Cardiac muscle cell (in vitro differentiated cells and primary cell): ENCODE measurements at regions not wholly inside any gene's neighbourhood (a gene's known extent, or its start where the extent isn't known, plus 50 kb on each side); places are given as distances from the start of the nearest gene placed in this dataset.

Experiments
- DNase-seq, 2 donors: peaks; one replicate each; pipeline versions ENCODE4 v3.0.0 to v3.0.0-alpha.2; 2010 to 2017; ENCODE audit warnings: low read depth in 1 of 2, low spot score in 1 of 2
- H3K27ac ChIP-seq: fragments of 200-600 bp; sonication (generic); 2 replicates; pipeline ENCODE4 v1.5.1; 2016
- H3K27me3 ChIP-seq: fragments of 200-600 bp; sonication (generic); 2 replicates; pipeline ENCODE4 v1.6.0; 2016; ENCODE audit warnings: control low read depth
- H3K36me3 ChIP-seq: fragments of 200-600 bp; sonication (generic); 2 replicates; pipeline ENCODE4 v1.5.1; 2016; ENCODE audit warnings: control low read depth
- H3K4me1 ChIP-seq: fragments of 200-600 bp; sonication (generic); 2 replicates; pipeline ENCODE4 v1.8.1; 2017; ENCODE audit warnings: low read depth, mild to moderate bottlenecking, mixed run types
- H3K4me3 ChIP-seq: fragments of 200-600 bp; sonication (generic); 2 replicates; pipeline ENCODE4 v1.5.1; 2016; ENCODE audit warnings: mild to moderate bottlenecking
- H3K9me3 ChIP-seq: fragments of 200-600 bp; sonication (generic); 2 replicates; pipeline ENCODE4 v1.5.1; 2017; ENCODE audit warnings: low read depth, mild to moderate bottlenecking, control low read depth
- TF ChIP-seq, protein P1 (sequence below): IDR thresholded peaks from 2 replicates; pipeline ENCODE4 v1.5.1; 2012; ENCODE audit warnings: low read depth, mild to moderate bottlenecking, low read length

DNA sequence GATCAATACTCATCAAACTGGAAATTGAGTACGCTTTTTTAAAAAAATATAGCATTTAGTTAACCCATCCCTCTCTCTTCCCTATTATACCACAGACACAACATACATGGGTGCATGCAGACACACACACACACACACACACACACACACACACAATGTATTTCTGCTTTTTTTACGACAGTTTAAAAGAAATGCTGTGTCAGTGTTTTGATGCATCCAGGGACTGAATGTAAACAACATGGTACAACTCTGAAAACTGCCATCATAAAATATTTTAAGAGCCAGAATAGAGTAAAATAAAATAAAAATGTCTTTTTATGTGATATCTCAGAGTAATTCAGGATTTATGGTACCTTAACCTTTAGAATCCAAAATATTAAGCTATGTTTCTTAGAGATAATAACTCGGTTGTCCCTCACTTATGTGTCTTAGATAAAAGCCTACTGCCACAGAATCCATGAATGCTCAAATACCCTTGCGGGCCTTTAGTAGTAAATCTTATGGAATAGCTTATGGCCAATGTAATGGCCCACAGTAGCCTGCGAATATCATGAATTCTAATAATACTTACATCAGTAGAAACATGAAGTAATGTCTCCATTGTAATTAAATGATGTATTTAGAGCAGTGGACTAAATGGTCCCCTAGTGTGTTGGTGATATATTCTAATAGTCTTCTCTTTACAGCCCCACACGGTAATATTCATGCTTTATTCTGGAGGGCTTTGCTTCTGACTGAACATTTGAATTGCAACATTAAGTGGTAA is 251.6 kb upstream of the FIGN start:
- H3K4me3 ChIP-seq: no peak overlapping the region
- H3K27me3 ChIP-seq: no peaks in the 10 kb centered on the region
- no peak overlapping the region for H3K27ac ChIP-seq
- H3K4me1 ChIP-seq: no peaks in the 10 kb centered on the region
- no peak for DNase-seq
- no peaks in the 10 kb centered on the region for H3K36me3 ChIP-seq
- no peaks in the 10 kb centered on the region for H3K9me3 ChIP-seq
- TF ChIP-seq, protein P1, sequence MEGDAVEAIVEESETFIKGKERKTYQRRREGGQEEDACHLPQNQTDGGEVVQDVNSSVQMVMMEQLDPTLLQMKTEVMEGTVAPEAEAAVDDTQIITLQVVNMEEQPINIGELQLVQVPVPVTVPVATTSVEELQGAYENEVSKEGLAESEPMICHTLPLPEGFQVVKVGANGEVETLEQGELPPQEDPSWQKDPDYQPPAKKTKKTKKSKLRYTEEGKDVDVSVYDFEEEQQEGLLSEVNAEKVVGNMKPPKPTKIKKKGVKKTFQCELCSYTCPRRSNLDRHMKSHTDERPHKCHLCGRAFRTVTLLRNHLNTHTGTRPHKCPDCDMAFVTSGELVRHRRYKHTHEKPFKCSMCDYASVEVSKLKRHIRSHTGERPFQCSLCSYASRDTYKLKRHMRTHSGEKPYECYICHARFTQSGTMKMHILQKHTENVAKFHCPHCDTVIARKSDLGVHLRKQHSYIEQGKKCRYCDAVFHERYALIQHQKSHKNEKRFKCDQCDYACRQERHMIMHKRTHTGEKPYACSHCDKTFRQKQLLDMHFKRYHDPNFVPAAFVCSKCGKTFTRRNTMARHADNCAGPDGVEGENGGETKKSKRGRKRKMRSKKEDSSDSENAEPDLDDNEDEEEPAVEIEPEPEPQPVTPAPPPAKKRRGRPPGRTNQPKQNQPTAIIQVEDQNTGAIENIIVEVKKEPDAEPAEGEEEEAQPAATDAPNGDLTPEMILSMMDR: no peak

GRCh38 chr2:163984986-163985385 is 249.2 kb upstream of the FIGN start:
- H3K4me1 ChIP-seq: no peaks in the 10 kb centered on the region
- H3K36me3 ChIP-seq: no peaks in the 10 kb centered on the region
- H3K27ac ChIP-seq: no peak overlapping the region
- TF ChIP-seq, protein P1: no peak
- no peaks in the 10 kb centered on the region for H3K27me3 ChIP-seq
- no peaks in the 10 kb centered on the region for H3K9me3 ChIP-seq
- no peak for DNase-seq
- no peak overlapping the region for H3K4me3 ChIP-seq

- TF ChIP-seq, protein P1: no peak
These were observed 248.1 kb upstream of the FIGN start for GRCh38 chr2:163983911-163984310.

GRCh38 chr2:163982938-163983337 is 247.1 kb upstream of the FIGN start:
- H3K27ac ChIP-seq: no peak overlapping the region
- no peaks in the 10 kb centered on the region for H3K36me3 ChIP-seq
- H3K4me1 ChIP-seq: no peaks in the 10 kb centered on the region
- H3K4me3 ChIP-seq: no peak overlapping the region
- TF ChIP-seq, protein P1: no peak
- DNase-seq: no peak
- no peaks in the 10 kb centered on the region for H3K27me3 ChIP-seq
- H3K9me3 ChIP-seq: no peaks in the 10 kb centered on the region

More at GRCh38 chr2:163983911-163984310, 248.1 kb upstream of the FIGN start:
- no peak for DNase-seq
- Histone ChIP-seq H3K27ac (no peak overlapping the region), H3K27me3 (no peaks in the 10 kb centered on the region), H3K36me3 (no peaks in the 10 kb centered on the region), H3K4me3 (no peak overlapping the region), H3K4me1 (no peaks in the 10 kb centered on the region), H3K9me3 (no peaks in the 10 kb centered on the region)

DNA sequence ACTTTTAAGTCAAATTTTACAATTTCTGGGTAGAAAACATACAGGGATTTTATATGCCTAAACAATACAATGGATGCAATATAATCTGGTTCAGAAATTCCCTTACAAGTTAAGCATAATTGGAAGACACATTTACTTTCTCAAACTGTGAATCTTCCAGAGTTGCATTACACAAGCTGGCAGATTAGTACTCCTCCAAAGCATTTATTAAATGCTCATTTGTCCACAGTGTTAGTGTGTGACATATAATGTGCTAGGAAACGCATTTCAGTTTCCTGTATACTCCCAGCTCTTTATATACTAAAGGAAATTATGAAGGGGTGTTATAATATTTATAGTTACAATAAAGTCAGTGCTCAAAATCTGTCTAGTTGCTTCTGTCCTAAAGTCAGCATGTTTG is 239.0 kb upstream of the FIGN start:
- Histone ChIP-seq H3K4me1 (no peaks in the 10 kb centered on the region), H3K36me3 (no peaks in the 10 kb centered on the region), H3K4me3 (no peak overlapping the region), H3K27me3 (no peaks in the 10 kb centered on the region), H3K9me3 (no peaks in the 10 kb centered on the region), H3K27ac (no peak overlapping the region)
- TF ChIP-seq, protein P1: no peak
- DNase-seq: peak in 1 of 2 donors; percentile 0
